Upper lobe of left lung (tissue), 6 donors: ENCODE measurements at regions not wholly inside any gene's neighbourhood (a gene's known extent, or its start where the extent isn't known, plus 50 kb on each side); places are given as distances from the start of the nearest gene placed in this dataset.

Experiments
- ATAC-seq, 2 donors: fragments of 200-7000 bp; cut with Tn5 transposase; one replicate each; pipeline ENCODE4 v1.9.1; 2022; ENCODE audit warnings: mild to moderate bottlenecking in 2 of 2, moderate library complexity in 2 of 2; ENCODE audit not compliant: low FRiP score in 2 of 2
- DNase-seq, 2 donors: peaks; one replicate each; pipeline ENCODE4 v3.0.0-alpha.2; 2019 to 2020
- H3K27ac ChIP-seq, 4 donors: fragments of 200-600 bp; sonication (generic); one replicate each; pipeline ENCODE4 v1.5.1; 2016 to 2019
- H3K27me3 ChIP-seq, 4 donors: fragments of 200-600 bp; sonication (generic); one replicate each; pipeline ENCODE4 v1.5.1; 2017 to 2019
- H3K36me3 ChIP-seq, 4 donors: fragments of 200-600 bp; sonication (generic); one replicate each; pipeline ENCODE4 v1.5.1; 2016 to 2019
- H3K4me1 ChIP-seq, 4 donors: fragments of 200-600 bp; sonication (generic); one replicate each; pipeline ENCODE4 v1.5.1; 2018 to 2019
- H3K4me3 ChIP-seq, 4 donors: fragments of 200-600 bp; sonication (generic); one replicate each; pipeline ENCODE4 v1.5.1; 2017 to 2019; ENCODE audit warnings: mild to moderate bottlenecking in 2 of 4, moderate library complexity in 1 of 4
- H3K9me3 ChIP-seq, 4 donors: fragments of 200-600 bp; sonication (generic); one replicate each; pipeline ENCODE4 v1.5.1; 2018 to 2019
- CTCF ChIP-seq, 6 experiments: fragments of 450-650 bp in 4 of 6; fragments of 200-600 bp in 2 of 6; sonication (generic) in 2 of 6; IDR thresholded peaks; one replicate each; pipeline ENCODE4 v1.5.1; 2016 to 2019; ENCODE audit warnings: antibody characterized with exemption in 6 of 6
- EP300 ChIP-seq, 4 donors: sonication (generic); formaldehyde crosslinking; IDR thresholded peaks; one replicate each; pipeline ENCODE4 v1.5.1; 2017; ENCODE audit warnings: antibody characterized with exemption in 4 of 4, control low read depth in 2 of 4
- POLR2A ChIP-seq, 4 donors: fragments of 450-650 bp; IDR thresholded peaks; one replicate each; pipeline ENCODE4 v1.5.1; 2016 to 2017; ENCODE audit warnings: antibody characterized with exemption in 4 of 4, mild to moderate bottlenecking in 2 of 4
- POLR2AphosphoS5 ChIP-seq, 2 donors: sonication (generic); formaldehyde crosslinking; IDR thresholded peaks; one replicate each; pipeline ENCODE4 v1.5.1; 2017; ENCODE audit warnings: antibody characterized with exemption in 2 of 2
- WGBS, 2 donors: methylation state at CpG; one replicate each; pipeline ENCODE4 v1.1.5; 2017 to 2018; 5-methylcytosine and 5-hydroxymethylcytosine counted together
- donor health status: DM: no; HTN: no; CAD: no; lungs with moderate emphysema.
- donor health status: DM: no; HTN: yes; CAD: no; lungs with severe emphysema.

GRCh38 chr14:29061702-29062101, 295.1 kb downstream of the FOXG1 start:
- Histone ChIP-seq H3K4me1 (no peaks in the 10 kb centered on the region), H3K27me3 (no peaks in the 10 kb centered on the region), H3K9me3 (no peaks in the 10 kb centered on the region), H3K27ac (no peak overlapping the region), H3K36me3 (no peaks in the 10 kb centered on the region), H3K4me3 (no peak overlapping the region)
- DNase-seq (no peak), ATAC-seq (no peak)
- no peak for TF ChIP-seq POLR2A (IDR thresholded peaks at IDR 0.05)
- TF ChIP-seq CTCF (IDR thresholded peaks at IDR 0.05) = no peak
- TF ChIP-seq EP300 (IDR thresholded peaks at IDR 0.05) = no peak
- TF ChIP-seq POLR2AphosphoS5 (IDR thresholded peaks at IDR 0.05) = no peak
- WGBS, 2 donors = 68 to 74% methylated on average over 2 of the region's 2 CpGs

GRCh38 chr14:29062466-29062865, 295.9 kb downstream of the FOXG1 start:
- ATAC-seq (no peak), DNase-seq (no peak)
- Histone ChIP-seq H3K4me3 (no peak overlapping the region), H3K27ac (no peak overlapping the region), H3K9me3 (no peaks in the 10 kb centered on the region), H3K27me3 (no peaks in the 10 kb centered on the region), H3K4me1 (no peaks in the 10 kb centered on the region), H3K36me3 (no peaks in the 10 kb centered on the region)
- TF ChIP-seq POLR2AphosphoS5 (IDR thresholded peaks at IDR 0.05) (no peak), POLR2A (IDR thresholded peaks at IDR 0.05) (no peak), EP300 (IDR thresholded peaks at IDR 0.05) (no peak), CTCF (IDR thresholded peaks at IDR 0.05) (no peak)
- WGBS, 2 donors = 66 to 81% methylated on average over 6 of the region's 6 CpGs

GRCh38 chr14:29062976-29063375, 296.4 kb downstream of the FOXG1 start:
- 89 to 90% methylated on average over 4 of the region's 4 CpGs for WGBS, 2 donors
- Histone ChIP-seq H3K4me3 (no peak overlapping the region), H3K27ac (no peak overlapping the region), H3K27me3 (no peaks in the 10 kb centered on the region), H3K9me3 (no peaks in the 10 kb centered on the region), H3K4me1 (no peaks in the 10 kb centered on the region), H3K36me3 (no peaks in the 10 kb centered on the region)
- TF ChIP-seq POLR2A (IDR thresholded peaks at IDR 0.05) = no peak
- TF ChIP-seq CTCF (IDR thresholded peaks at IDR 0.05) = no peak
- TF ChIP-seq EP300 (IDR thresholded peaks at IDR 0.05) = no peak
- TF ChIP-seq POLR2AphosphoS5 (IDR thresholded peaks at IDR 0.05) = no peak
- no peak for DNase-seq
- no peak for ATAC-seq

- H3K9me3 ChIP-seq = no peaks in the 10 kb centered on the region
- WGBS, 2 donors = 80% methylated on average over 3 of the region's 3 CpGs
- DNase-seq (no peak), ATAC-seq (no peak)
- no peaks in the 10 kb centered on the region for H3K4me1 ChIP-seq
- H3K36me3 ChIP-seq = no peaks in the 10 kb centered on the region
- TF ChIP-seq POLR2AphosphoS5 (IDR thresholded peaks at IDR 0.05) (no peak), POLR2A (IDR thresholded peaks at IDR 0.05) (no peak), EP300 (IDR thresholded peaks at IDR 0.05) (no peak), CTCF (IDR thresholded peaks at IDR 0.05) (no peak)
- H3K27me3 ChIP-seq = no peaks in the 10 kb centered on the region
- no peak overlapping the region for H3K27ac ChIP-seq
- no peak overlapping the region for H3K4me3 ChIP-seq
Measured at GRCh38 chr14:29064305-29064900, 297.8 kb downstream of the FOXG1 start.

- H3K4me3 ChIP-seq = no peak overlapping the region
- H3K4me1 ChIP-seq = no peaks in the 10 kb centered on the region
- no peak for TF ChIP-seq CTCF (IDR thresholded peaks at IDR 0.05)
- TF ChIP-seq POLR2AphosphoS5 (IDR thresholded peaks at IDR 0.05) = no peak
- no peak for TF ChIP-seq EP300 (IDR thresholded peaks at IDR 0.05)
- TF ChIP-seq POLR2A (IDR thresholded peaks at IDR 0.05) = no peak
- H3K36me3 ChIP-seq = no peaks in the 10 kb centered on the region
- no peak for ATAC-seq
- H3K27ac ChIP-seq = no peak overlapping the region
- 74 to 84% methylated on average over 1 of the region's 1 CpG for WGBS, 2 donors
- H3K9me3 ChIP-seq = peaks cover 0 to 7% (median 0%) of the 10 kb centered on the region in 4 donors
- DNase-seq = no peak
- no peaks in the 10 kb centered on the region for H3K27me3 ChIP-seq
Measured at GRCh38 chr14:29069228-29069627, 302.6 kb downstream of the FOXG1 start.
